ENCODE measurements at regions not wholly inside any gene's neighbourhood (a gene's known extent, or its start where the extent isn't known, plus 50 kb on each side); places are given as distances from the start of the nearest gene placed in this dataset.

GRCh38 chr10:78543749-78544362, 510.2 kb downstream of the RPS24 start:
- peak; percentile 21 for DNase-seq (ENCODE audit: low spot score)

GRCh38 chr10:78544423-78545090, 510.9 kb downstream of the RPS24 start:
- DNase-seq (ENCODE audit: low spot score): no peak

GRCh38 chr10:78545756-78546155, 512.1 kb downstream of the RPS24 start:
- no peak for DNase-seq (ENCODE audit: low spot score)

GRCh38 chr10:78547397-78547796, 513.7 kb downstream of the RPS24 start:
- DNase-seq (ENCODE audit: low spot score): no peak

GRCh38 chr10:78547905-78548304, 514.2 kb downstream of the RPS24 start:
- no peak for DNase-seq (ENCODE audit: low spot score)

- DNase-seq (ENCODE audit: low spot score): no peak
Measured at GRCh38 chr10:78548369-78548768, 514.7 kb downstream of the RPS24 start.

- DNase-seq (ENCODE audit: low spot score): no peak
Measured at GRCh38 chr10:78549140-78549935, 515.7 kb downstream of the RPS24 start.

- no peak for DNase-seq (ENCODE audit: low spot score)
Measured at GRCh38 chr10:78550090-78550489, 516.4 kb downstream of the RPS24 start.

- no peak for DNase-seq (ENCODE audit: low spot score)
Measured at GRCh38 chr10:78550716-78551115, 517.1 kb downstream of the RPS24 start.

GRCh38 chr10:78551184-78552005, 517.4 kb upstream of the ZMIZ1 start:
- no peak for DNase-seq (ENCODE audit: low spot score)

- no peak for DNase-seq (ENCODE audit: low spot score)
Measured at GRCh38 chr10:78552261-78552811, 516.4 kb upstream of the ZMIZ1 start.

- no peak for DNase-seq (ENCODE audit: low spot score)
Measured at GRCh38 chr10:78553792-78554191, 515.0 kb upstream of the ZMIZ1 start.

- DNase-seq (ENCODE audit: low spot score): no peak
Measured at GRCh38 chr10:78555128-78555527, 513.6 kb upstream of the ZMIZ1 start.

GRCh38 chr10:78556705-78557432, 511.9 kb upstream of the ZMIZ1 start:
- no peak for DNase-seq (ENCODE audit: low spot score)

GRCh38 chr10:78557433-78557925, 511.3 kb upstream of the ZMIZ1 start:
- DNase-seq (ENCODE audit: low spot score): no peak

- DNase-seq (ENCODE audit: low spot score): no peak
Measured at GRCh38 chr10:78559661-78560340, 509.0 kb upstream of the ZMIZ1 start.

- no peak for DNase-seq (ENCODE audit: low spot score)
Measured at GRCh38 chr10:78560341-78560688, 508.5 kb upstream of the ZMIZ1 start.

- DNase-seq (ENCODE audit: low spot score): no peak
Measured at GRCh38 chr10:78563314-78563713, 505.5 kb upstream of the ZMIZ1 start.

GRCh38 chr10:78565841-78566240, 502.9 kb upstream of the ZMIZ1 start:
- no peak for DNase-seq (ENCODE audit: low spot score)

- DNase-seq (ENCODE audit: low spot score): no peak
Measured at GRCh38 chr10:78566284-78567111, 502.3 kb upstream of the ZMIZ1 start.

Measured in HuH-7 (cell line).